Trophoblast cell (in vitro differentiated cells and primary cell): ENCODE measurements at regions not wholly inside any gene's neighbourhood (a gene's known extent, or its start where the extent isn't known, plus 50 kb on each side); places are given as distances from the start of the nearest gene placed in this dataset.

Experiments
- DNase-seq, 2 donors: peaks; one replicate each; pipeline ENCODE4 v3.0.0-alpha.2; 2016
- H2AFZ ChIP-seq: 2 replicates; pipeline ENCODE4 v1.6.1; 2013; ENCODE audit warnings: low read length, moderate library complexity, mild to moderate bottlenecking; ENCODE audit not compliant: insufficient read depth, poor library complexity
- H2AK5ac ChIP-seq: 2 replicates; pipeline ENCODE4 v1.6.1; 2013; ENCODE audit warnings: mild to moderate bottlenecking, low read length
- H2BK120ac ChIP-seq: 2 replicates; pipeline ENCODE4 v1.6.1; 2013; ENCODE audit warnings: low read length, mild to moderate bottlenecking, moderate library complexity; ENCODE audit not compliant: insufficient read depth, poor library complexity
- H2BK12ac ChIP-seq: 2 replicates; pipeline ENCODE4 v1.6.1; 2013; ENCODE audit warnings: mild to moderate bottlenecking, low read length, moderate library complexity
- H2BK5ac ChIP-seq: 2 replicates; pipeline ENCODE4 v1.6.1; 2013; ENCODE audit warnings: low read length, low read depth, moderate library complexity, mild to moderate bottlenecking; ENCODE audit not compliant: poor library complexity
- H3K14ac ChIP-seq: 2 replicates; pipeline ENCODE4 v1.6.1; 2013; ENCODE audit warnings: mild to moderate bottlenecking, low read length
- H3K18ac ChIP-seq: 2 replicates; pipeline ENCODE4 v1.6.1; 2013; ENCODE audit warnings: mild to moderate bottlenecking, low read length
- H3K23ac ChIP-seq: 2 replicates; pipeline ENCODE4 v1.6.1; 2013; ENCODE audit warnings: low read length
- H3K27ac ChIP-seq: 2 replicates; pipeline ENCODE4 v1.5.1; 2013; ENCODE audit warnings: low read depth, mild to moderate bottlenecking, inconsistent platforms, low read length, moderate library complexity
- H3K27me3 ChIP-seq: 2 replicates; pipeline ENCODE4 v1.6.1; 2013; ENCODE audit warnings: inconsistent platforms, mild to moderate bottlenecking, low read length, moderate library complexity; ENCODE audit not compliant: insufficient read depth
- H3K36me3 ChIP-seq, 2 experiments: 1 replicate in 1 of 2; 2 replicates in 1 of 2; pipeline ENCODE4 v1.6.1; 2013; ENCODE audit warnings: low read length in 2 of 2, mild to moderate bottlenecking in 2 of 2, moderate library complexity in 1 of 2; ENCODE audit not compliant: insufficient read depth in 2 of 2, control insufficient read depth in 1 of 2
- H3K4ac ChIP-seq: 2 replicates; pipeline ENCODE4 v1.6.1; 2013; ENCODE audit warnings: low read depth, mild to moderate bottlenecking, low read length, moderate library complexity
- H3K4me1 ChIP-seq, 2 experiments: 1 replicate in 1 of 2; 2 replicates in 1 of 2; pipeline ENCODE4 v1.6.1; 2013; ENCODE audit warnings: low read length in 2 of 2, mild to moderate bottlenecking in 2 of 2, moderate library complexity in 1 of 2; ENCODE audit not compliant: insufficient read depth in 2 of 2, control insufficient read depth in 1 of 2
- H3K4me2 ChIP-seq: 2 replicates; pipeline ENCODE4 v1.6.1; 2013; ENCODE audit warnings: inconsistent platforms, mild to moderate bottlenecking, low read length, moderate library complexity
- H3K4me3 ChIP-seq: 2 replicates; pipeline ENCODE4 v1.5.1; 2013; ENCODE audit warnings: mild to moderate bottlenecking, low read depth, low read length, inconsistent platforms
- H3K79me1 ChIP-seq: one replicate; pipeline ENCODE4 v1.6.1; 2013; ENCODE audit warnings: low read length
- H3K79me2 ChIP-seq: 2 replicates; pipeline ENCODE4 v1.6.1; 2013; ENCODE audit warnings: low read length, mild to moderate bottlenecking; ENCODE audit not compliant: control insufficient read depth, insufficient read depth, poor library complexity
- H3K9ac ChIP-seq: 2 replicates; pipeline ENCODE4 v1.6.1; 2013; ENCODE audit warnings: mild to moderate bottlenecking, low read length
- H3K9me3 ChIP-seq: 2 replicates; pipeline ENCODE4 v1.6.1; 2013; ENCODE audit warnings: low read depth, mild to moderate bottlenecking, control low read depth, inconsistent platforms, low read length; ENCODE audit not compliant: insufficient read depth
- H4K12ac ChIP-seq: 2 replicates; pipeline ENCODE4 v1.6.1; 2013; ENCODE audit warnings: low read depth, mild to moderate bottlenecking, low read length, moderate library complexity
- H4K8ac ChIP-seq: 2 replicates; pipeline ENCODE4 v1.6.1; 2013; ENCODE audit warnings: low read depth, mild to moderate bottlenecking, low read length, moderate library complexity
- H4K91ac ChIP-seq: one replicate; pipeline ENCODE4 v1.6.1; 2013; ENCODE audit warnings: low read depth, mild to moderate bottlenecking, low read length, moderate library complexity
- WGBS: extraction: QIAGEN DNeasy Blood & Tissue Kit; methylation state at CpG from one replicate; pipeline ENCODE4 v1.1.7; 2013; ENCODE audit warnings: missing lambda C conversion rate; ENCODE audit not compliant: insufficient read length, insufficient coverage; ENCODE audit errors: extremely low coverage; 5-methylcytosine and 5-hydroxymethylcytosine counted together

DNA sequence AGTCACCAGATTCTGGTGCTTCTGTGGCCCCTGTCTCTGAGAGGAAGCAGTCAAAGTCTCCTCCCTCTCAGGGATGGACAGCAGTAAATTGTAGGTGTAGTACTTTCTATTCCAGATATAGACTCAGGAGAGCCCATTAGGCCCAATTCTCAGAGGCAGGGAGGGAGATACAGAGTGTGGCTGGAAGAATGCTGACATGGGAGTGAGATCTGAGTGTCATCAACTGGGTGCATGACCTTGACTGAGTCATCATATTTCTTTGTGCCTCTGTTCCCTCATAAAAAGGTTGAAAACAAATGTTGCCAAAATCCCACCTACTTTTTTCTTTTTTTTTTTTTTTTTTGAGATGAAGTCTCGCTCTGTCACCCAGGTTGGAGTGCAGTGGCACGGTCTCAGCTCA is 506.1 kb downstream of the BCL11A start:
- Histone ChIP-seq H2AFZ (no peak overlapping the region), H4K91ac (no peak overlapping the region), H3K9me3 (no peaks in the 10 kb centered on the region), H3K14ac (no peak overlapping the region), H3K4me1 (peaks cover 0 to 3% of the 10 kb centered on the region in 2 experiments), H3K4ac (no peak overlapping the region), H2AK5ac (no peak overlapping the region), H3K4me3 (no peak overlapping the region), H3K23ac (no peak overlapping the region), H4K8ac (no peak overlapping the region), H3K18ac (no peak overlapping the region), H3K4me2 (no peak overlapping the region), H3K9ac (no peak overlapping the region), H3K36me3 (no peaks in the 10 kb centered on the region), H2BK12ac (no peak overlapping the region), H3K27me3 (no peaks in the 10 kb centered on the region), H2BK5ac (no peak overlapping the region), H3K79me2 (no peaks in the 10 kb centered on the region), H3K27ac (no peak overlapping the region), H2BK120ac (no peak overlapping the region), H3K79me1 (no peaks in the 10 kb centered on the region), H4K12ac (no peak overlapping the region)
- no peak for DNase-seq
- WGBS, result no CpG with 5 or more reads among the region's 2 CpGs

DNA sequence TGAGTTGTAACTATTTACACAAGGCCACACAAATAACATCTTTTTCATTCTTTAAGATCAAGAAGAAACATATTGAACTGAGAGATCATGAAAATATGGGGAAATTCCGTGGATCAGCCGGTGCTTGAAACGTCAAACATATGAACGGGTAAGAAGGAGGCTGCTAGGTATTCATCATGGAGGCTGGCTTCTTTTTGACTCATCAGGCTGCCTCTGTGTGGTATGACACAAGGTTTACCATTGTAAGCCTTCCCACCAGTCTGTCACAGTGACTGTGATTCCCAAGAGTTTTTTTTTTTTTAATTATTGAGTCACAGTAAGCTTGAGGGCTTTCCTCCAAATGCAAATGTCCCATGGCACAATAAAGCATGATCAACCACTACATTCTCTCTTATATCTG is 506.9 kb downstream of the BCL11A start:
- H3K14ac ChIP-seq, result no peak overlapping the region
- no peak overlapping the region for H2AK5ac ChIP-seq
- no peaks in the 10 kb centered on the region for H3K27me3 ChIP-seq
- peaks cover 0 to 3% of the 10 kb centered on the region in 2 experiments for H3K4me1 ChIP-seq
- no peak overlapping the region for H3K27ac ChIP-seq
- no peaks in the 10 kb centered on the region for H3K9me3 ChIP-seq
- no peak overlapping the region for H2BK120ac ChIP-seq
- peak in 1 of 2 donors; percentile 10 for DNase-seq
- no peak overlapping the region for H3K23ac ChIP-seq
- H4K12ac ChIP-seq, result no peak overlapping the region
- H2BK12ac ChIP-seq, result no peak overlapping the region
- no peak overlapping the region for H3K18ac ChIP-seq
- no peak overlapping the region for H4K91ac ChIP-seq
- H3K79me2 ChIP-seq, result no peaks in the 10 kb centered on the region
- H3K36me3 ChIP-seq, result no peaks in the 10 kb centered on the region
- H3K4ac ChIP-seq, result no peak overlapping the region
- H3K79me1 ChIP-seq, result no peaks in the 10 kb centered on the region
- H3K4me3 ChIP-seq, result no peak overlapping the region
- H2AFZ ChIP-seq, result no peak overlapping the region
- no peak overlapping the region for H4K8ac ChIP-seq
- no CpG with 5 or more reads among the region's 4 CpGs for WGBS
- H3K4me2 ChIP-seq, result no peak overlapping the region
- no peak overlapping the region for H3K9ac ChIP-seq
- no peak overlapping the region for H2BK5ac ChIP-seq

DNA sequence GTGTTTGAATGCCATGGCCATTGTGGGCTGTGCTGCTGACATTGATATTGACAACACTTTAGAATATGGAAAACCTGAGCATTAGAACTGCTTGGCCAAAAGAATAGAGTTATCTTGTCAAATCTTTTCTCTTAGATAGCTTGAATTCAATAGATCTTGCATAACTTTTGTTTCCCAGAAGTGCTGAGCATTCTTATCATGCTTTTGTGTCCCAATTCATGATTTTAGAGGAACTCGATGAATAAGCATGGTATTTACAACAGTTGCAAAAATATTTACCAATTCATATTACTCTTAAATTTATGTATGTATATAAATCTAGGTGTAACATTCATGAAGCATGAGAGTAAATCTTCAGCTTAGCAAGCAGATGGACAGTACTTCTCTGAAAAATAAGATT is 508.0 kb downstream of the BCL11A start:
- H2AFZ ChIP-seq, result no peak overlapping the region
- H3K27ac ChIP-seq, result no peak overlapping the region
- no peak overlapping the region for H3K4me3 ChIP-seq
- H2BK120ac ChIP-seq, result no peak overlapping the region
- H3K9me3 ChIP-seq, result no peaks in the 10 kb centered on the region
- no CpG with 5 or more reads among the region's 1 CpG for WGBS
- no peak overlapping the region for H3K23ac ChIP-seq
- no peak overlapping the region for H3K4ac ChIP-seq
- no peaks in the 10 kb centered on the region for H3K27me3 ChIP-seq
- no peak overlapping the region for H4K8ac ChIP-seq
- no peak overlapping the region for H3K18ac ChIP-seq
- H3K4me2 ChIP-seq, result no peak overlapping the region
- no peak overlapping the region for H2BK5ac ChIP-seq
- H3K79me1 ChIP-seq, result no peaks in the 10 kb centered on the region
- no peak overlapping the region for H2BK12ac ChIP-seq
- H4K12ac ChIP-seq, result no peak overlapping the region
- H4K91ac ChIP-seq, result no peak overlapping the region
- DNase-seq, result peak in 1 of 2 donors; percentile 62
- no peaks in the 10 kb centered on the region for H3K36me3 ChIP-seq
- no peak overlapping the region for H3K9ac ChIP-seq
- no peaks in the 10 kb centered on the region for H3K79me2 ChIP-seq
- no peak overlapping the region for H3K14ac ChIP-seq
- peaks cover 0 to 3% of the 10 kb centered on the region in 2 experiments for H3K4me1 ChIP-seq
- no peak overlapping the region for H2AK5ac ChIP-seq

GRCh38 chr2:60044484-60044883 is 509.0 kb downstream of the BCL11A start:
- no peaks in the 10 kb centered on the region for H3K36me3 ChIP-seq
- no peaks in the 10 kb centered on the region for H3K27me3 ChIP-seq
- H3K4me1 ChIP-seq, result peaks cover 0 to 3% of the 10 kb centered on the region in 2 experiments
- H2BK12ac ChIP-seq, result no peak overlapping the region
- no peak overlapping the region for H4K8ac ChIP-seq
- no peak overlapping the region for H3K27ac ChIP-seq
- no peaks in the 10 kb centered on the region for H3K9me3 ChIP-seq
- H2AK5ac ChIP-seq, result no peak overlapping the region
- no peak overlapping the region for H3K18ac ChIP-seq
- no peaks in the 10 kb centered on the region for H3K79me2 ChIP-seq
- WGBS, result no CpG with 5 or more reads among the region's 1 CpG
- H4K12ac ChIP-seq, result no peak overlapping the region
- no peak overlapping the region for H3K4me3 ChIP-seq
- no peak overlapping the region for H3K9ac ChIP-seq
- no peak overlapping the region for H3K23ac ChIP-seq
- no peak overlapping the region for H3K14ac ChIP-seq
- no peak overlapping the region for H3K4ac ChIP-seq
- H4K91ac ChIP-seq, result no peak overlapping the region
- no peak overlapping the region for H2BK5ac ChIP-seq
- no peak overlapping the region for H3K4me2 ChIP-seq
- no peak overlapping the region for H2AFZ ChIP-seq
- no peaks in the 10 kb centered on the region for H3K79me1 ChIP-seq
- DNase-seq, result no peak
- no peak overlapping the region for H2BK120ac ChIP-seq
